ENCODE measurements at regions not wholly inside any gene's neighbourhood (a gene's known extent, or its start where the extent isn't known, plus 50 kb on each side); places are given as distances from the start of the nearest gene placed in this dataset.

DNA sequence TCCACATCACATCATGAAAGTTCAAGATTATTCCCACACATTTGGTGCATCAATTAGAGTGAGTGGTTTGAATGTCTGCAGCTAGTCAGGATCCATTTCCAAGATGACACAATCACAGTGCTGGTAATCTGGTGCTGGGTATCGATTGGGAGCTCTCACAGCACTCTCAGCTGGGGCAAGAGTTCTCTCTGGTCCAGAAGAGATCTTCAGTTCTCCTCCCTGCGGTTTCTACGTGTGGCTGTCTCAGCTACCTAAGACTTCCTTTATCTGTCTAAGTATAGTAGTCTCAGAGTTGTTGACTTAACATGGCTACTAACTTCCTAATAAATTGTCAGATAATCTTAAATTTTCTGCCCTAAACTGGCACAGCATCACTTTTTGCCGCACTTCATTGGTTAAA lies 358.0 kb upstream of the BRINP3 start:
- TF ChIP-seq MAX (IDR thresholded peaks at IDR 0.05; ENCODE audit: low read depth, low read length) (no peak), POLR2A (IDR thresholded peaks at IDR 0.05; ENCODE audit: extremely low read depth, insufficient read length) (no peak), MYC (IDR thresholded peaks at IDR 0.05; ENCODE audit: low read depth, low read length) (no peak)
- TF ChIP-seq, protein P1, sequence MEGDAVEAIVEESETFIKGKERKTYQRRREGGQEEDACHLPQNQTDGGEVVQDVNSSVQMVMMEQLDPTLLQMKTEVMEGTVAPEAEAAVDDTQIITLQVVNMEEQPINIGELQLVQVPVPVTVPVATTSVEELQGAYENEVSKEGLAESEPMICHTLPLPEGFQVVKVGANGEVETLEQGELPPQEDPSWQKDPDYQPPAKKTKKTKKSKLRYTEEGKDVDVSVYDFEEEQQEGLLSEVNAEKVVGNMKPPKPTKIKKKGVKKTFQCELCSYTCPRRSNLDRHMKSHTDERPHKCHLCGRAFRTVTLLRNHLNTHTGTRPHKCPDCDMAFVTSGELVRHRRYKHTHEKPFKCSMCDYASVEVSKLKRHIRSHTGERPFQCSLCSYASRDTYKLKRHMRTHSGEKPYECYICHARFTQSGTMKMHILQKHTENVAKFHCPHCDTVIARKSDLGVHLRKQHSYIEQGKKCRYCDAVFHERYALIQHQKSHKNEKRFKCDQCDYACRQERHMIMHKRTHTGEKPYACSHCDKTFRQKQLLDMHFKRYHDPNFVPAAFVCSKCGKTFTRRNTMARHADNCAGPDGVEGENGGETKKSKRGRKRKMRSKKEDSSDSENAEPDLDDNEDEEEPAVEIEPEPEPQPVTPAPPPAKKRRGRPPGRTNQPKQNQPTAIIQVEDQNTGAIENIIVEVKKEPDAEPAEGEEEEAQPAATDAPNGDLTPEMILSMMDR (IDR thresholded peaks at IDR 0.05; ENCODE audit: low read depth, low read length), result no peak

Data from NB4 (cell line).